Stomach (tissue), 8 donors: ENCODE measurements at regions not wholly inside any gene's neighbourhood (a gene's known extent, or its start where the extent isn't known, plus 50 kb on each side); places are given as distances from the start of the nearest gene placed in this dataset.

Source experiments
- DNase-seq, 2 donors: peaks; one replicate each; pipeline versions ENCODE4 v3.0.0 to v3.0.0-alpha.2; 2013 to 2019
- H3K27ac ChIP-seq, 5 donors: fragments of 200-600 bp in 4 of 5; sonication (generic) in 4 of 5; one replicate each; pipeline ENCODE4 v1.5.1; 2013 to 2019; ENCODE audit warnings: mild to moderate bottlenecking in 1 of 5, moderate library complexity in 1 of 5
- H3K27me3 ChIP-seq, 3 donors: fragments of 200-600 bp; sonication (generic); one replicate each; pipeline ENCODE4 v1.5.1; 2017 to 2019; ENCODE audit warnings: mixed run types in 1 of 3
- H3K36me3 ChIP-seq, 4 donors: fragments of 200-600 bp; sonication (generic); 1 replicate in 3 of 4; 2 replicates in 1 of 4; pipeline ENCODE4 v1.5.1; 2016 to 2019
- H3K4me1 ChIP-seq, 4 donors: fragments of 200-600 bp; sonication (generic); one replicate each; pipeline ENCODE4 v1.5.1; 2016 to 2019
- H3K4me3 ChIP-seq, 4 donors: fragments of 200-600 bp; sonication (generic) in 3 of 4; one replicate each; pipeline ENCODE4 v1.5.1; 2016 to 2019; ENCODE audit warnings: mild to moderate bottlenecking in 1 of 4
- H3K9me3 ChIP-seq, 4 donors: fragments of 200-600 bp; sonication (generic); one replicate each; pipeline ENCODE4 v1.5.1; 2016 to 2019
- CTCF ChIP-seq, 7 experiments: fragments of 450-650 bp in 4 of 7; fragments of 200-600 bp in 3 of 7; sonication (generic) in 3 of 7; IDR thresholded peaks; one replicate each; pipeline ENCODE4 v1.5.1; 2016 to 2019; ENCODE audit warnings: antibody characterized with exemption in 7 of 7, control low read depth in 2 of 7, mild to moderate bottlenecking in 1 of 7
- EP300 ChIP-seq: sonication (generic); formaldehyde crosslinking; IDR thresholded peaks from one replicate; pipeline ENCODE4 v1.6.1; 2017; ENCODE audit warnings: antibody characterized with exemption
- POLR2A ChIP-seq, 4 donors: fragments of 450-650 bp; IDR thresholded peaks; one replicate each; pipeline ENCODE4 v1.6.1; 2016; ENCODE audit warnings: antibody characterized with exemption in 4 of 4, control low read depth in 2 of 4, mild to moderate bottlenecking in 1 of 4, moderate library complexity in 1 of 4
- POLR2AphosphoS5 ChIP-seq, 3 donors: sonication (generic); formaldehyde crosslinking; IDR thresholded peaks; one replicate each; pipeline ENCODE4 v1.6.1; 2016; ENCODE audit warnings: antibody characterized with exemption in 3 of 3
- WGBS, 5 donors: extraction: QIAGEN DNeasy Blood & Tissue Kit in 3 of 5; methylation state at CpG; one replicate each; pipeline versions ENCODE4 v1.1.5 to v1.1.7; 2013 to 2018; 5-methylcytosine and 5-hydroxymethylcytosine counted together
- intact Hi-C: fragments of 100-400 bp; cut with DNase I; formaldehyde crosslinking; loops from one replicate; pipeline ENCODE4 v1.15.1; 2023; ENCODE audit warnings: low total_unique reads
- donor health status: healthy with polysubstance abuse.
- donor health status: Bipolar disorder and iron deficiency.
- donor health status: healthy.

DNA sequence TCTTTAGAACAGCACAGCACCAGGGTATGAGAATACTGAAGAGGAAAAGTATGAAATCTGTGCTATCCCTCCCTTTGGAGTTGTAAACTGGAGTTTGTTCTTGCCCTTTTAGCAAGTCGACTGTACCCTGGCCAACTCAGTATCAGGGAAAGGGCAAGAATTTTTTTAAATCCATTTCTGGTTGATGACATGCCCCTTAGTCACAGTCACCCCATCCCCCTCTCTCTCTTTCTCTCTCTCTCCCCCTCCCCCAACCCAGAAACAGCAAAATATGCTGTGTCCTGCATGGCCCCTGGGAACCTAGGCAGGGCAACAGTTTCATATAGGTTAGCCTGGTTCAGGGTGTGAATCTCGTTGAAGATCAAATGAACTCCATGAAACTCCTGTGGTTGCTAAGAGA, 177.7 kb upstream of the ADO start:
- TF ChIP-seq POLR2AphosphoS5 (IDR thresholded peaks at IDR 0.05) (no peak), EP300 (no peak), CTCF (IDR thresholded peaks at IDR 0.05) (no peak), POLR2A (IDR thresholded peaks at IDR 0.05) (no peak)
- Histone ChIP-seq H3K27me3 (no peaks in the 10 kb centered on the region), H3K27ac (no peak overlapping the region), H3K4me1 (no peaks in the 10 kb centered on the region), H3K36me3 (no peaks in the 10 kb centered on the region), H3K4me3 (no peak overlapping the region), H3K9me3 (no peaks in the 10 kb centered on the region)
- DNase-seq = no peak
- intact Hi-C loops = no loop called here
- 26 to 40% (median 37%) methylated on average over 2 of the region's 2 CpGs for WGBS, 5 donors

- intact Hi-C loops = no loop called here
These were observed 176.5 kb upstream of the ADO start for GRCh38 chr10:62627983-62628382.

GRCh38 chr10:62631241-62631640, 173.3 kb upstream of the ADO start:
- H3K4me1 ChIP-seq = no peaks in the 10 kb centered on the region
- no peak overlapping the region for H3K27ac ChIP-seq
- TF ChIP-seq POLR2A (IDR thresholded peaks at IDR 0.05) (no peak), POLR2AphosphoS5 (IDR thresholded peaks at IDR 0.05) (no peak), EP300 (no peak), CTCF (IDR thresholded peaks at IDR 0.05) (no peak)
- no peak for DNase-seq
- H3K36me3 ChIP-seq = no peaks in the 10 kb centered on the region
- H3K9me3 ChIP-seq = no peaks in the 10 kb centered on the region
- H3K27me3 ChIP-seq = no peaks in the 10 kb centered on the region
- H3K4me3 ChIP-seq = no peak overlapping the region
- intact Hi-C loops = no loop called here
- 0 to 96% (median 59%) methylated on average over 1 of the region's 1 CpG for WGBS, 5 donors

More at GRCh38 chr10:62627983-62628382, 176.5 kb upstream of the ADO start:
- H3K36me3 ChIP-seq = no peaks in the 10 kb centered on the region
- no peak for DNase-seq
- no peak overlapping the region for H3K4me3 ChIP-seq
- H3K4me1 ChIP-seq = no peaks in the 10 kb centered on the region
- TF ChIP-seq CTCF (IDR thresholded peaks at IDR 0.05) (no peak), POLR2A (IDR thresholded peaks at IDR 0.05) (no peak), POLR2AphosphoS5 (IDR thresholded peaks at IDR 0.05) (no peak), EP300 (no peak)
- no peaks in the 10 kb centered on the region for H3K27me3 ChIP-seq
- H3K27ac ChIP-seq = no peak overlapping the region
- WGBS, 5 donors = 84 to 94% (median 88%) methylated on average over 4 of the region's 4 CpGs
- no peaks in the 10 kb centered on the region for H3K9me3 ChIP-seq

DNA sequence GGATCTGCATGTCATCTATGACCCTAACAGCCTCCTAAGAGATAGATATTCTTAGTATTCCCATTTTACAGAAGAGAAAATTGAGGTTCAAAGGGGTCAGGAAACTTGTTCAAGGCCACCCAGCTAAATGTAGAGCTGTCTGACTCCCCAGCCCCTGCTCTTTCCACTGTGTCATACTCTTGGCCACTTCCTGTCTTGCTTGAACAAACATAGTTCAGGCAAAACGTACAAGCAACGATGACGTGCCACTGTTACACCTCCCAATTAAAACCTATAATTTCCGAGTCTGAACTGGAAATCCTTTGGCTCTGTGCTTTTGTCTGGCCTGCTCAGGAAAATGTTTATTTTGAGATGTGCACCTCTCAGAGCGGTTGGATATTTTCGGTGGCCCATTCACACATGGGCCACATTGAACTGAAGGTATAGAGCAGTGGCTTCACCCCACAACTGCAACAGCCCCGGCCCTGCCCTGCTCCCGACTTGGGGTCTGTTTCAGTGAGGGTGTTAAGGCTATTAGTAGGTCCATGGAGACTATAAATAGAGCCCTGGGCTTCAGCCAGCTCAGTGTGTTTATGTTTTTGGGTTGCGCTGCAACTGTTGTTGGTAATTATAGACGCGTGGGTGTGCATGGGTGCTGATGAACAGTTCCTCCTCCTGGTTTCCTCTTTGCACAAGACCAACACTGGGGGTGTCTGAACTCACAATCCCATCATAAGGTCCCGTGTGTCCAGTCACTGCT, 172.3 kb upstream of the ADO start:
- Histone ChIP-seq H3K27ac (peak overlapping the region in 1 of 5 donors; percentile 10), H3K4me3 (no peak overlapping the region), H3K9me3 (no peaks in the 10 kb centered on the region), H3K27me3 (no peaks in the 10 kb centered on the region), H3K36me3 (no peaks in the 10 kb centered on the region), H3K4me1 (peaks cover 0 to 7% (median under 1%) of the 10 kb centered on the region in 4 donors)
- TF ChIP-seq POLR2A (IDR thresholded peaks at IDR 0.05) = no peak
- TF ChIP-seq CTCF (IDR thresholded peaks at IDR 0.05) = no peak
- no peak for TF ChIP-seq EP300
- TF ChIP-seq POLR2AphosphoS5 (IDR thresholded peaks at IDR 0.05) = no peak
- DNase-seq = peak in 1 of 2 donors; percentile 63
- intact Hi-C loops = no loop called here
- 52 to 63% (median 54%) methylated on average over 12 of the region's 12 CpGs for WGBS, 5 donors
